GM21737 (cell line): ENCODE measurements at regions not wholly inside any gene's neighbourhood (a gene's known extent, or its start where the extent isn't known, plus 50 kb on each side); places are given as distances from the start of the nearest gene placed in this dataset.
"Not testable (repeated sequence)": the region's sequence is repeated elsewhere in the genome, so short reads cannot be mapped to it uniquely, and the experiment has no call there.

ENCODE experiments used
- ATAC-seq: cut with Tn5 transposase; IDR thresholded peaks from one replicate; pipeline ENCODE4 v1.9.1; 2021; ENCODE audit warnings: mild to moderate bottlenecking, moderate library complexity; ENCODE audit not compliant: unreplicated experiment

- ATAC-seq = no peak
Observed at GRCh38 chr13:63446329-63446728, 2030.7 kb upstream of the PCDH20 start.

GRCh38 chr13:63444225-63444624, 2028.6 kb upstream of the PCDH20 start:
- ATAC-seq = not testable (repeated sequence)

GRCh38 chr13:63438951-63439350, 2023.3 kb upstream of the PCDH20 start:
- ATAC-seq = no peak

GRCh38 chr13:63436325-63436668, 2020.6 kb upstream of the PCDH20 start:
- ATAC-seq = no peak

- ATAC-seq = no peak
Observed at GRCh38 chr13:63435667-63436324, 2020.1 kb upstream of the PCDH20 start.

- no peak for ATAC-seq
Observed at GRCh38 chr13:63433546-63434150, 2018.0 kb upstream of the PCDH20 start.

- no peak for ATAC-seq
Observed at GRCh38 chr13:63427170-63427569, 2011.5 kb upstream of the PCDH20 start.

- ATAC-seq = no peak
Observed at GRCh38 chr13:63425131-63425530, 2009.5 kb upstream of the PCDH20 start.

- ATAC-seq = no peak
Observed at GRCh38 chr13:63421123-63421522, 2005.5 kb upstream of the PCDH20 start.

- ATAC-seq = no peak
Observed at GRCh38 chr13:63420685-63421084, 2005.0 kb upstream of the PCDH20 start.

- ATAC-seq = no peak
Observed at GRCh38 chr13:63414247-63414646, 1998.6 kb upstream of the PCDH20 start.

GRCh38 chr13:63409791-63410351, 1994.2 kb upstream of the PCDH20 start:
- ATAC-seq = no peak

GRCh38 chr13:63408331-63409189, 1992.9 kb upstream of the PCDH20 start:
- no peak for ATAC-seq

- ATAC-seq = no peak
Observed at GRCh38 chr13:63403733-63404132, 1988.1 kb upstream of the PCDH20 start.

- ATAC-seq = no peak
Observed at GRCh38 chr13:63396746-63397145, 1981.1 kb upstream of the PCDH20 start.

- no peak for ATAC-seq
Observed at GRCh38 chr13:63393112-63393511, 1977.5 kb upstream of the PCDH20 start.

GRCh38 chr13:63389756-63390155, 1974.1 kb upstream of the PCDH20 start:
- no peak for ATAC-seq

- ATAC-seq = no peak
Observed at GRCh38 chr13:63381078-63381859, 1965.6 kb upstream of the PCDH20 start.

GRCh38 chr13:63377986-63378385, 1962.3 kb upstream of the PCDH20 start:
- ATAC-seq = no peak

- ATAC-seq = no peak
Observed at GRCh38 chr13:63370101-63370500, 1954.5 kb upstream of the PCDH20 start.
